Caco-2 (cell line): ENCODE measurements at regions not wholly inside any gene's neighbourhood (a gene's known extent, or its start where the extent isn't known, plus 50 kb on each side); places are given as distances from the start of the nearest gene placed in this dataset.

Source experiments
- BruUV-seq: library from RNA; stranded (reverse); fragments of 400-500 nt; replicated peaks from 2 replicates; lab custom pipeline; 2021; lab: Mats Ljungman, UMichigan
- CTCF ChIA-PET: fragments of 300-600 bp; sonication (Branson Sonifier 250); formaldehyde crosslinking; loops from one replicate; lab custom pipeline; 2022; ENCODE audit warnings: antibody characterized with exemption; lab: Charles Lee
- POLR2A ChIA-PET: fragments of 300-600 bp; sonication (Branson Sonifier 250); formaldehyde crosslinking; loops from one replicate; lab custom pipeline; 2022; ENCODE audit warnings: antibody characterized with exemption; lab: Charles Lee
- DNase-seq, 2 experiments: peaks; one replicate each; pipeline versions ENCODE4 v3.0.0 to v3.0.0-alpha.2; 2020 to 2022
- H3K27me3 ChIP-seq: replicated peaks from 2 replicates; pipeline ENCODE4 v1.6.0; 2011; ENCODE audit warnings: low read length; ENCODE audit not compliant: control insufficient read depth, insufficient read depth
- H3K36me3 ChIP-seq: 2 replicates; pipeline ENCODE4 v1.5.1; 2011; ENCODE audit warnings: low read length; ENCODE audit not compliant: control insufficient read depth, insufficient read depth
- H3K4me1 ChIP-seq: fragments of 250-450 bp; sonication (Bioruptor Pico); 2 replicates; pipeline ENCODE4 v1.5.1; 2020; ENCODE audit warnings: mild to moderate bottlenecking
- H3K4me3 ChIP-seq: 2 replicates; pipeline ENCODE4 v1.5.1; 2011; ENCODE audit warnings: low read depth, mild to moderate bottlenecking, control low read depth, low read length
- H3K9me3 ChIP-seq: fragments of 250-450 bp; sonication (Bioruptor Pico); 2 replicates; pipeline ENCODE4 v1.5.1; 2020; ENCODE audit warnings: mild to moderate bottlenecking, moderate library complexity
- H3K27ac Mint-ChIP-seq: one replicate; pipeline ENCODE4 v1.8.0; 2022; ENCODE audit warnings: mixed read lengths; ENCODE audit not compliant: unreplicated experiment
- H3K27me3 Mint-ChIP-seq: one replicate; pipeline ENCODE4 v1.8.0; 2022; ENCODE audit warnings: mixed read lengths; ENCODE audit not compliant: insufficient read depth, unreplicated experiment
- H3K36me3 Mint-ChIP-seq: one replicate; pipeline ENCODE4 v1.8.0; 2022; ENCODE audit warnings: mild to moderate bottlenecking, mixed read lengths; ENCODE audit not compliant: insufficient read depth, unreplicated experiment
- H3K4me1 Mint-ChIP-seq: one replicate; pipeline ENCODE4 v1.8.0; 2022; ENCODE audit warnings: low read depth, mixed read lengths; ENCODE audit not compliant: unreplicated experiment
- H3K4me3 Mint-ChIP-seq: one replicate; pipeline ENCODE4 v1.8.0; 2022; ENCODE audit warnings: mild to moderate bottlenecking, moderate library complexity, mixed read lengths; ENCODE audit not compliant: unreplicated experiment
- H3K9me3 Mint-ChIP-seq: one replicate; pipeline ENCODE4 v1.8.0; 2022; ENCODE audit warnings: mixed read lengths; ENCODE audit not compliant: unreplicated experiment
- intact Hi-C: fragments of 100-400 bp; cut with micrococcal nuclease; formaldehyde crosslinking; loops from one replicate; pipeline ENCODE4 v1.10.0; 2022; ENCODE audit not compliant: unreplicated experiment
- TF ChIP-seq, protein P1 (sequence below), 2 experiments: fragments of 200-600 bp in 1 of 2; IDR thresholded peaks; 1 replicate in 1 of 2; 2 replicates in 1 of 2; pipeline versions ENCODE4 v1.5.1 to v1.8.0; 2011 to 2022; ENCODE audit warnings: antibody characterized with exemption in 1 of 2, control low read depth in 1 of 2, inconsistent platforms in 1 of 2, low read depth in 1 of 2, low read length in 1 of 2, mild to moderate bottlenecking in 1 of 2, moderate library complexity in 1 of 2; ENCODE audit not compliant: insufficient read depth in 1 of 2, severe bottlenecking in 1 of 2, unreplicated experiment in 1 of 2

- H3K27me3 Mint-ChIP-seq: peaks cover 25% of the 10 kb centered on the region
- ChIA-PET POLR2A (no interaction called here), CTCF (no interaction called here)
- no peaks in the 10 kb centered on the region for H3K4me1 ChIP-seq
- no TSS peak for BruUV-seq
- no peak overlapping the region for H3K4me3 ChIP-seq
- TF ChIP-seq, protein P1, sequence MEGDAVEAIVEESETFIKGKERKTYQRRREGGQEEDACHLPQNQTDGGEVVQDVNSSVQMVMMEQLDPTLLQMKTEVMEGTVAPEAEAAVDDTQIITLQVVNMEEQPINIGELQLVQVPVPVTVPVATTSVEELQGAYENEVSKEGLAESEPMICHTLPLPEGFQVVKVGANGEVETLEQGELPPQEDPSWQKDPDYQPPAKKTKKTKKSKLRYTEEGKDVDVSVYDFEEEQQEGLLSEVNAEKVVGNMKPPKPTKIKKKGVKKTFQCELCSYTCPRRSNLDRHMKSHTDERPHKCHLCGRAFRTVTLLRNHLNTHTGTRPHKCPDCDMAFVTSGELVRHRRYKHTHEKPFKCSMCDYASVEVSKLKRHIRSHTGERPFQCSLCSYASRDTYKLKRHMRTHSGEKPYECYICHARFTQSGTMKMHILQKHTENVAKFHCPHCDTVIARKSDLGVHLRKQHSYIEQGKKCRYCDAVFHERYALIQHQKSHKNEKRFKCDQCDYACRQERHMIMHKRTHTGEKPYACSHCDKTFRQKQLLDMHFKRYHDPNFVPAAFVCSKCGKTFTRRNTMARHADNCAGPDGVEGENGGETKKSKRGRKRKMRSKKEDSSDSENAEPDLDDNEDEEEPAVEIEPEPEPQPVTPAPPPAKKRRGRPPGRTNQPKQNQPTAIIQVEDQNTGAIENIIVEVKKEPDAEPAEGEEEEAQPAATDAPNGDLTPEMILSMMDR (IDR thresholded peaks at IDR 0.05; ENCODE audit: insufficient read depth in 1 of 2, low read depth in 1 of 2, low read length in 1 of 2, severe bottlenecking in 1 of 2, unreplicated experiment in 1 of 2): no peak
- no peaks in the 10 kb centered on the region for H3K36me3 ChIP-seq
- H3K27ac Mint-ChIP-seq: no peak overlapping the region
- intact Hi-C loops: no loop called here
- no peaks in the 10 kb centered on the region for H3K36me3 Mint-ChIP-seq
- peaks cover 1% of the 10 kb centered on the region for H3K27me3 ChIP-seq
- no peaks in the 10 kb centered on the region for H3K9me3 ChIP-seq
- H3K4me3 Mint-ChIP-seq: no peak overlapping the region
- DNase-seq: no peak
- no peaks in the 10 kb centered on the region for H3K4me1 Mint-ChIP-seq
- H3K9me3 Mint-ChIP-seq: no peaks in the 10 kb centered on the region
These were observed 230.8 kb upstream of the MGMT start for GRCh38 chr10:129236274-129236691.

- H3K36me3 Mint-ChIP-seq: no peaks in the 10 kb centered on the region
- BruUV-seq: no TSS peak
- intact Hi-C loops: no loop called here
- H3K27ac Mint-ChIP-seq: no peak overlapping the region
- no peaks in the 10 kb centered on the region for H3K27me3 ChIP-seq
- H3K4me3 ChIP-seq: no peak overlapping the region
- peaks cover 27% of the 10 kb centered on the region for H3K27me3 Mint-ChIP-seq
- POLR2A ChIA-PET: no interaction called here
- no peaks in the 10 kb centered on the region for H3K4me1 Mint-ChIP-seq
- H3K4me3 Mint-ChIP-seq: no peak overlapping the region
- no peak for DNase-seq
- no peaks in the 10 kb centered on the region for H3K9me3 Mint-ChIP-seq
- TF ChIP-seq, protein P1 (IDR thresholded peaks at IDR 0.05; ENCODE audit: insufficient read depth in 1 of 2, low read depth in 1 of 2, low read length in 1 of 2, severe bottlenecking in 1 of 2, unreplicated experiment in 1 of 2): no peak
- no peaks in the 10 kb centered on the region for H3K9me3 ChIP-seq
- no peaks in the 10 kb centered on the region for H3K4me1 ChIP-seq
- no peaks in the 10 kb centered on the region for H3K36me3 ChIP-seq
- CTCF ChIA-PET: no interaction called here
These were observed 225.6 kb upstream of the MGMT start for GRCh38 chr10:129241461-129241860.

DNA sequence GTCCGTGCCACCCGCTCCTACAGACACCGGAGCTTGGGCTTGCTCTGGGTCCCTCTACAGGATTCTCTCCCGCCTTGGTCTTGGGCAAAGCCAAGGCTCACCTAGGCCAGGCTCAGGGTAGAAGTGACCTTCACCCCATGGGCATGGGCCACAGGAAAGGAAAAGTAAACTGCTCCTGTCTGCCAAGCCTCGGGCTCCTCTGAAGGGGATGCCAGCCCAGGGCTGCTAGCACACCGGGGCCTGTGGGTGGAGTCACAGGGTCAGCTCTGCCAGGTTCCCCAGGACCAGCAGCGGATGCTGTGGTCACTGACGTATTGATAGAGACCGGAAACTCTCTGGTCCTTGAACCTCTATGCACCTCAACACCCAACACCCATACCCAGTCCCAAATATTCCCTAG, 222.7 kb upstream of the MGMT start:
- no peaks in the 10 kb centered on the region for H3K4me1 Mint-ChIP-seq
- H3K36me3 ChIP-seq: no peaks in the 10 kb centered on the region

More for the DNA sequence above, 222.7 kb upstream of the MGMT start:
- Mint-ChIP-seq H3K4me3 (no peak overlapping the region), H3K27me3 (peaks cover 21% of the 10 kb centered on the region), H3K27ac (no peak overlapping the region), H3K36me3 (no peaks in the 10 kb centered on the region), H3K9me3 (no peaks in the 10 kb centered on the region)
- DNase-seq: no peak
- TF ChIP-seq, protein P1 (IDR thresholded peaks at IDR 0.05; ENCODE audit: insufficient read depth in 1 of 2, low read depth in 1 of 2, low read length in 1 of 2, severe bottlenecking in 1 of 2, unreplicated experiment in 1 of 2): no peak
- CTCF ChIA-PET: no interaction called here
- Histone ChIP-seq H3K4me3 (no peak overlapping the region), H3K4me1 (no peaks in the 10 kb centered on the region), H3K27me3 (no peaks in the 10 kb centered on the region), H3K9me3 (no peaks in the 10 kb centered on the region)
- intact Hi-C loops: no loop called here
- no TSS peak for BruUV-seq
- POLR2A ChIA-PET: no interaction called here
